Kidney (tissue), 13 donors: ENCODE measurements at regions not wholly inside any gene's neighbourhood (a gene's known extent, or its start where the extent isn't known, plus 50 kb on each side); places are given as distances from the start of the nearest gene placed in this dataset.

Experiments used
- DNase-seq, 5 donors: peaks; one replicate each; pipeline ENCODE4 v3.0.0-alpha.2; 2013 to 2020
- FAIRE-seq: peaks from 2 replicates; lab custom pipeline; 2012; peaks lifted over from hg19 to GRCh38; lab: Jason Lieb, UNC
- H3K27ac ChIP-seq, 2 donors: one replicate each; pipeline ENCODE4 v1.7.0; 2013; ENCODE audit warnings: low read depth in 2 of 2, low read length in 2 of 2, inconsistent platforms in 1 of 2
- H3K27me3 ChIP-seq: one replicate; pipeline ENCODE4 v1.7.1; 2013; ENCODE audit warnings: low read length, inconsistent platforms; ENCODE audit not compliant: control insufficient read depth, insufficient read depth
- H3K36me3 ChIP-seq, 3 donors: one replicate each; pipeline versions ENCODE4 v1.7.0 to v1.7.1; 2013; ENCODE audit warnings: low read length in 3 of 3, control low read depth in 1 of 3, inconsistent platforms in 1 of 3; ENCODE audit not compliant: insufficient read depth in 3 of 3, control insufficient read depth in 2 of 3
- H3K4me1 ChIP-seq, 3 donors: one replicate each; pipeline versions ENCODE4 v1.7.0 to v1.7.1; 2013; ENCODE audit warnings: low read length in 3 of 3, inconsistent platforms in 1 of 3, low read depth in 1 of 3; ENCODE audit not compliant: control insufficient read depth in 2 of 3, insufficient read depth in 2 of 3
- H3K4me3 ChIP-seq, 3 donors: one replicate each; pipeline versions ENCODE4 v1.7.0 to v1.8.1; 2013; ENCODE audit warnings: low read length in 3 of 3, control low read depth in 1 of 3, inconsistent platforms in 1 of 3
- H3K9ac ChIP-seq, 3 donors: one replicate each; pipeline versions ENCODE4 v1.7.0 to v1.7.1; 2013; ENCODE audit warnings: low read length in 3 of 3, control low read depth in 1 of 3, inconsistent platforms in 1 of 3
- H3K9me3 ChIP-seq, 3 donors: one replicate each; pipeline versions ENCODE4 v1.7.0 to v1.7.1; 2013; ENCODE audit warnings: low read length in 3 of 3, control low read depth in 1 of 3, inconsistent platforms in 1 of 3; ENCODE audit not compliant: control insufficient read depth in 2 of 3, insufficient read depth in 1 of 3
- intact Hi-C: fragments of 100-400 bp; cut with DNase I; formaldehyde crosslinking; loops from one replicate; pipeline ENCODE4 v1.11.1; 2022
- TF ChIP-seq, protein P1 (sequence below): IDR thresholded peaks from 3 replicates; pipeline ENCODE4 v1.5.1; 2012; ENCODE audit warnings: mild to moderate bottlenecking, moderate library complexity, borderline replicate concordance; ENCODE audit not compliant: insufficient read depth; ENCODE audit errors: extremely low read depth
- donor health status: control.
- donor health status: control.
- donor health status: control.
- donor health status: control.
- donor health status: control.
- donor health status: DM: yes; HTN: yes; CAD: no.
- donor health status: Normal renal cell carcinoma (clear cell type).

DNA sequence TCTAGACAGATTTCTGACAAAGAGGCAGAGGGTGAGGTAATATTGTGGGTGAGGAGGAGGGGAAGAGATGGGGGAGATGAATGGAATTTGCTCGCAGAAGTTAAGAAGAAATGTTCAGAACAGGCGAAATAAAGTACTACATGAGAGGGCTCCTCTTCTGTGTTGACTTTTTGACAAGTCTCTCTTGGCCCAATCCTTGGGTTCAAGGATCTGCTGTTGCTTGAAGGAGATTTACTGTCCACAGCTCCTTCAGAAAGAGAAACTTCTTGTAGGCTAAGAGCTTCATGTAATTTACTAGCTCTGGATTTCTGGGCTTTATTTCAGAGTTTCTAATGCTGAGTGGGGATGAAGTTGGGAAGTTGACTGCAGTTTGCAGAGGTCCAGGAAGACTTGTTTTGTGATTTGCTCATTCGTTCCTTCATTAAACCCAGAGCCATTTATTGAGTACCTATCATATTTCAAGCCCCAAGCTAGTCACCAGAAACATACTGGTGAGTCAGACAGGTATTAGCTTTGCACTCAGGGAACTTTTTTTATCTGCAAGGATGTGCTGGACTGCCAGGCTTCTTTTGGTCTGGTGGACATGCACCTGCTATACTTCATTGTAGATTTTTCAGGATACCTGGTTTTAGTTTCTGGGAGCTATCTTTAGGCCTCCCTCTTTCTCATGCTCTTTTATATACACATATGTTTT lies 402.9 kb upstream of the CLINT1 start:
- Histone ChIP-seq H3K27ac (no peak overlapping the region), H3K9me3 (no peaks in the 10 kb centered on the region), H3K4me1 (no peaks in the 10 kb centered on the region), H3K9ac (no peak overlapping the region), H3K27me3 (no peaks in the 10 kb centered on the region), H3K4me3 (no peak overlapping the region), H3K36me3 (no peaks in the 10 kb centered on the region)
- TF ChIP-seq, protein P1, sequence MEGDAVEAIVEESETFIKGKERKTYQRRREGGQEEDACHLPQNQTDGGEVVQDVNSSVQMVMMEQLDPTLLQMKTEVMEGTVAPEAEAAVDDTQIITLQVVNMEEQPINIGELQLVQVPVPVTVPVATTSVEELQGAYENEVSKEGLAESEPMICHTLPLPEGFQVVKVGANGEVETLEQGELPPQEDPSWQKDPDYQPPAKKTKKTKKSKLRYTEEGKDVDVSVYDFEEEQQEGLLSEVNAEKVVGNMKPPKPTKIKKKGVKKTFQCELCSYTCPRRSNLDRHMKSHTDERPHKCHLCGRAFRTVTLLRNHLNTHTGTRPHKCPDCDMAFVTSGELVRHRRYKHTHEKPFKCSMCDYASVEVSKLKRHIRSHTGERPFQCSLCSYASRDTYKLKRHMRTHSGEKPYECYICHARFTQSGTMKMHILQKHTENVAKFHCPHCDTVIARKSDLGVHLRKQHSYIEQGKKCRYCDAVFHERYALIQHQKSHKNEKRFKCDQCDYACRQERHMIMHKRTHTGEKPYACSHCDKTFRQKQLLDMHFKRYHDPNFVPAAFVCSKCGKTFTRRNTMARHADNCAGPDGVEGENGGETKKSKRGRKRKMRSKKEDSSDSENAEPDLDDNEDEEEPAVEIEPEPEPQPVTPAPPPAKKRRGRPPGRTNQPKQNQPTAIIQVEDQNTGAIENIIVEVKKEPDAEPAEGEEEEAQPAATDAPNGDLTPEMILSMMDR = no peak
- peak in 1 of 5 donors; percentile 53 for DNase-seq
- intact Hi-C loops = no loop called here
- no peak for FAIRE-seq

DNA sequence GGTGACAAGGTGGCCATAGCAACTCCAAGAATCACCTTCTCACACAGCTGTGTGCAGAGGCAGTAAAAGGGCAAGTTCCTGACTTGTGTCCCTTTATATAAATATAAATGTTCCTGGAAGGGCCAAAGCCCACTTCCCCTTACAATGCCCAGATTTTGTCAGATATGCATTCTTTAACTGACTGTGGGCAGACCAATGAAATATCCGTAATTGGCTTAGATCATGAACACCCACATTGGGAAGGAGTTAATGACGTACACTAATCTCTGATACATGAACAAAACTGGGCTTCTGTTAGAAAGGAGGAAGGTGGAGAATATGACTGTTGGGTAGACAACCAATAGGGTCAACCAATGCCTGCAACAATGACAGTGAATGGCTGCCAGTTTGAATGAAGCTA lies 397.2 kb upstream of the CLINT1 start:
- no peak overlapping the region for H3K4me3 ChIP-seq
- no peak overlapping the region for H3K27ac ChIP-seq
- H3K9ac ChIP-seq = no peak overlapping the region
- no peaks in the 10 kb centered on the region for H3K9me3 ChIP-seq
- no peaks in the 10 kb centered on the region for H3K4me1 ChIP-seq
- intact Hi-C loops = no loop called here
- FAIRE-seq (no peak), DNase-seq (no peak)
- TF ChIP-seq, protein P1 = no peak
- H3K27me3 ChIP-seq = no peaks in the 10 kb centered on the region
- no peaks in the 10 kb centered on the region for H3K36me3 ChIP-seq

DNA sequence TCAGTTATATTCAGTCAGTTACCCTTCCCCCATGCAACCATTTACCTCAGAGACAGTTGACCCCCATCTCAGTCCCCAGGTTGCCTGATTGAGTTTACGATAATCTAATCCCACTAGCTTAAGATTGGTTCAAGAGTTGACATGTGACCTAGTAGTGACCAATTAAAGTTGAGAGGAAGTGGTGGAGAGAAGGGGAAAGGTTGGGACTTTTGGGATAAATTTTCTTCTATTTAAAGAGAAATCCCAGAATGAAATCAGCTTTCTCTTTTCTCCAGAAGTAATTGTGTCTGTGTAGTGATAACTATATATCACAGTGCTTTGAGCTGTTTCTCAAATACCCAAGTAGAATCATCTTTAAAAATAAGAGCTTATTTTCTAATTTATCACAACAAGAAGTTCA lies 396.7 kb upstream of the CLINT1 start:
- H3K4me3 ChIP-seq = no peak overlapping the region
- TF ChIP-seq, protein P1 = no peak
- no peaks in the 10 kb centered on the region for H3K4me1 ChIP-seq
- FAIRE-seq (no peak), DNase-seq (no peak)
- H3K27me3 ChIP-seq = no peaks in the 10 kb centered on the region
- intact Hi-C loops = no loop called here
- H3K9me3 ChIP-seq = no peaks in the 10 kb centered on the region
- no peak overlapping the region for H3K9ac ChIP-seq
- H3K36me3 ChIP-seq = no peaks in the 10 kb centered on the region
- no peak overlapping the region for H3K27ac ChIP-seq

DNA sequence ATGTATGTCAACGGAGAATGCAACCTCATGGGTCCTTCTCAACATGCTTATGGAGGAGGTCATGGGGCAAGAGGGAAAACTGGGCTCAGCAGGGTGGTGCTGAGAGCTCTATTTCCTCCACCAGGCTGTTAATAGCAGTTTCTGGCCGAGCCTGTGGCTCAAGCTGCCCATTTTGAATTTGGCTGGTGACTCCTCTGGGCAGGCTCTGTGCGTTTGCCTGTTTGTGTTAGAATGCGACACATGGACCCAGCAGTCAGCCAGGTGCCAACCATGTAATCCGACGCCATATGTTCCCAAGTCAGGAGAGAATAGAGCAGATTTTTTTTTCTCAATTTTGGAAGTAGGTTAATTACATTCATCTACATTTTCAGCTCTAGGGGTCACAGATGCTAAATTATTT lies 387.7 kb upstream of the CLINT1 start:
- no peak for DNase-seq
- Histone ChIP-seq H3K4me1 (no peaks in the 10 kb centered on the region), H3K9ac (no peak overlapping the region), H3K27me3 (no peaks in the 10 kb centered on the region), H3K4me3 (no peak overlapping the region), H3K36me3 (no peaks in the 10 kb centered on the region), H3K9me3 (no peaks in the 10 kb centered on the region), H3K27ac (no peak overlapping the region)
- TF ChIP-seq, protein P1 = no peak
- intact Hi-C loops = no loop called here
- FAIRE-seq = no peak
